IMR-90 (cell line): ENCODE measurements at regions not wholly inside any gene's neighbourhood (a gene's known extent, or its start where the extent isn't known, plus 50 kb on each side); places are given as distances from the start of the nearest gene placed in this dataset.
"Not testable (repeated sequence)": the region's sequence is repeated elsewhere in the genome, so short reads cannot be mapped to it uniquely, and the experiment has no call there.

Experiments
- CTCF ChIP-seq: conservative IDR thresholded peaks from 2 replicates; pipeline ENCODE4 v1.5.1; 2012; ENCODE audit warnings: mild to moderate bottlenecking, low read depth, low read length, improper control_type of control experiment
- MAFK ChIP-seq: IDR thresholded peaks from 2 replicates; pipeline ENCODE4 v1.6.1; 2012; ENCODE audit warnings: low read depth, low read length, improper control_type of control experiment
- RAD21 ChIP-seq: IDR thresholded peaks from 2 replicates; pipeline ENCODE4 v1.6.1; 2012; ENCODE audit warnings: low read length, improper control_type of control experiment

DNA sequence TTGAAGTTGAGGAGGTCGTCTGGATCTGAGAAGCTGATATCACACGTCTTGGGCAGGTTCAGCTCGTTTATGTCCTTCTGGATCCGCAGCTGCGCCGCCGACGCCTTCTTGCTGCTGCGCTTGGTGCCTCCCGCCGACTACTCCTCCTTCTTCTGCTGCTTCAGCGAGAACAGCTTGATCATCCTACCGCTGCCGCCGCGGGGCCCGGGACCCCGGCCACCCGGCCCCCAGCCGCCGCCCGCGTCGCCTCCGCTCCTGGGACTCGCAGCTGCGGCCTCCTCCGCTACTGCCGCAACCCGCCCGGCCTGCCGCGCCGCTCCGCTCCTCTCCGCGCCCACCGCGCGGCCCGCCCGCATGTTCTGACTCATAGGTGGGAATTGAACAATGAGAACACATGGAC, 1710.6 kb downstream of the TP53TG3F start:
- TF ChIP-seq CTCF, MAFK, RAD21: not testable (repeated sequence)
